HAP-1 (cell line): ENCODE measurements at regions not wholly inside any gene's neighbourhood (a gene's known extent, or its start where the extent isn't known, plus 50 kb on each side); places are given as distances from the start of the nearest gene placed in this dataset.
"Not testable (repeated sequence)": the region's sequence is repeated elsewhere in the genome, so short reads cannot be mapped to it uniquely, and the experiment has no call there.

ENCODE experiments used
- DNase-seq, 2 experiments: peaks; one replicate each; pipeline ENCODE4 v3.0.0-alpha.2; 2016 to 2020; ENCODE audit warnings: low spot score in 2 of 2
- H3K27me3 ChIP-seq: fragments of 250-450 bp; sonication (Bioruptor Pico); 2 replicates; pipeline ENCODE4 v1.5.1; 2020; ENCODE audit warnings: low read depth, mild to moderate bottlenecking, moderate library complexity
- H3K36me3 ChIP-seq: fragments of 250-450 bp; sonication (Bioruptor Pico); replicated peaks from 2 replicates; pipeline ENCODE4 v1.5.1; 2020; ENCODE audit warnings: mild to moderate bottlenecking
- H3K4me1 ChIP-seq: fragments of 250-450 bp; sonication (Bioruptor Pico); 2 replicates; pipeline ENCODE4 v1.5.1; 2020; ENCODE audit warnings: mild to moderate bottlenecking
- H3K4me3 ChIP-seq: fragments of 250-450 bp; sonication (Bioruptor Pico); 2 replicates; pipeline ENCODE4 v1.5.1; 2020; ENCODE audit warnings: mild to moderate bottlenecking, moderate library complexity
- H3K9me3 ChIP-seq: fragments of 250-450 bp; sonication (Bioruptor Pico); 2 replicates; pipeline ENCODE4 v1.5.1; 2020; ENCODE audit warnings: mild to moderate bottlenecking, moderate library complexity
- in situ Hi-C: fragments of 300-500 bp; cut with MboI; formaldehyde crosslinking; loops from 3 replicates; pipeline ENCODE4 v1.14.3; 2020; ENCODE audit warnings: low sequenced_read_pairs, inconsistent platforms, mixed read lengths

DNA sequence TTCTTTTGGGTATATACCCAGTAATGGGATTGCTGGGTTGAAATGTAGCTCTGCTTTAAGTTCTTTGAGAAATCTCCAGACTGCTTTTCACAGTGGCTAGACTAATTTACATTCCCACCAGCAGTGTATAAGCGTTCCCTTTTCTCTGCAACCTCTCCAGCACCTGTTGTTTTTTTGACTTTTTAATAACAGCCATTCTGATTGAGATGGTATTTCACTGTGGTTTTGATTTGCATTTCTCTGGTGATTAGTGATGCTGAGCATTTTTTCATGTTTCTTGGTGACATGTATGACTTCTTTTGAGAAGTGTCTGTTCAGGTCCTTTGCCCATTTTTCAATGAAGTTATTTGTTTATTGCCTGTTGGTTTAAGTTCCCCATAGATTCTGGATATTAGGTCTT, 87.1 kb upstream of the TSC22D2 start:
- H3K4me3 ChIP-seq, DNase-seq, H3K4me1 ChIP-seq, H3K36me3 ChIP-seq, in situ Hi-C loops, H3K9me3 ChIP-seq, H3K27me3 ChIP-seq: not testable (repeated sequence)

- H3K36me3 ChIP-seq, result no peaks in the 10 kb centered on the region
- H3K27me3 ChIP-seq, result no peaks in the 10 kb centered on the region
- no peak for DNase-seq
- H3K4me1 ChIP-seq, result no peaks in the 10 kb centered on the region
- no peaks in the 10 kb centered on the region for H3K9me3 ChIP-seq
- in situ Hi-C loops, result no loop called here
- H3K4me3 ChIP-seq, result no peak overlapping the region
Observed at GRCh38 chr3:150319900-150320299, 88.2 kb upstream of the TSC22D2 start.

DNA sequence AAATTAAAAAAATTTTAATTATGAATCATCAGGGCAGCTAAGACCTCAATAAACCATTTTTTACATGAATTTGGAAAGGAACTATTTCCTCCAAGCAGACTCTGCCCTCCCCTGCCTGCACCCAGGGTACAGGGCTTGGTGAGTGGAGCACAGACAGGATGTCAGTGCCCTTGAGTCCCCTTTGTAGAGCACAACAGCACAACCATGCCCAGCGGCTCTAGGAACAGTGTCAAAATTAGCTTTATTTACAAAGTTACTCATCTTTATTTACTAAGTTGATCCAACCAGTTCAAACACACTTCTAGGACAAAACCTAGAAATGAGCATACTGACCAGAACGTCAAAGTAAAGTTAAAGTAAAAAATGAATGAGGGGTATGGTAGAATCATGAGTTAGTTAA, 90.6 kb upstream of the TSC22D2 start:
- Histone ChIP-seq H3K9me3 (no peaks in the 10 kb centered on the region), H3K27me3 (no peaks in the 10 kb centered on the region), H3K36me3 (no peaks in the 10 kb centered on the region), H3K4me3 (no peak overlapping the region), H3K4me1 (no peaks in the 10 kb centered on the region)
- in situ Hi-C loops, result no loop called here
- no peak for DNase-seq

DNA sequence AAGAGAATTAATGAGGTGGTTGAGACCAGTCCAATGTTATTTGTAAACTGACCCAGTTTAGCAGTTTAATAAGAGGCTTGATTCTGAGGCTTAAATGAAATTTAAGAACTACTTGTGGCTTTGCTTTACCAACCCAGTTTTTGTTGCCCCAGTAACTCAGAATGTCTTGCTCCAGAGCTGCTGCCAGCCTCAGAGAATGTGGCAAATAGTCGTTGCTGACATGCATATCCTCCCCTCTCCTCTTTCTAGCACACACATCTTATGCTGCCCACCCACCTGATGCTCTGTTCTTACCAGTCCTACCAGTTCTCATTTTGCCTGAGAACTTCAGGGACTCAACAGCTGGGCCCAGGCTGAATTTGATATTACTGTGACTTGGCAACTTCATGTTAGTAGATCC, 92.4 kb upstream of the TSC22D2 start:
- no peaks in the 10 kb centered on the region for H3K27me3 ChIP-seq
- H3K4me3 ChIP-seq, result no peak overlapping the region
- in situ Hi-C loops, result no loop called here
- DNase-seq, result no peak
- no peaks in the 10 kb centered on the region for H3K4me1 ChIP-seq
- no peaks in the 10 kb centered on the region for H3K36me3 ChIP-seq
- H3K9me3 ChIP-seq, result no peaks in the 10 kb centered on the region

DNA sequence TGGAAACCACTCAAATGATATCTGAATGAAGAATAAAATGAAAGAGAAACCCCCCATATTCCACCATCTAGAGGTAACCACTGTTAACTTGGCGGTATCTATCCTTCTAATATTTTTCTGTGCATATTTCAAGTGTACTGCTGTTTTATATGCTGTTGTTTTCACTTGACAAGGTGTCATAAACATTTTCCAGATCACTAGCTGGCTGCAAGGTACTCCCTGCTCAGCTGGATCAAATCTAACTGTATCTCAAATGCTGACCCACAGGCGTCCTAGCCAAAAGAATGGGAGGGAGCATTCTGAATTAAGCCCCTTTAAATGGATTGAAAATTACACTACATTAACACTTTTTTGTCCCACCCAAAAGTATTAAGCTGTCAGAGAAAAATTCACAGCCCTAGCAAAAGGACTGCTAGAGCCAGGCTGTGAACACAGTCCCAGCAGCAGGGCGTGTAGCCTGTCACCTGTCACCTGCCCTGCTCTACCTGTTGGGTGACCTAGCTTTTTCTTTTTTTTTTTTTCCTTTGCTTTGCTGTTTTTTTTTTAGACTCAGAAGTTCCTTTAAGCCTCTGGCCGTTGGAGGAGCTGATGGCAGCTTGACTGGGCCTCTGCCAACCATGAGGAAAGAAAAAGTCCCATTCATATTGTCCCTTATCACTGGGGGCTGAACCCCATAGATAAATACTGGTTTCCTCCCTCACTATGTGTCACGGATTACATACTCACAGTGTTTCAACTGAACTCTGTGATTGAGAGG, 93.7 kb upstream of the TSC22D2 start:
- Histone ChIP-seq H3K36me3 (no peaks in the 10 kb centered on the region), H3K4me1 (no peaks in the 10 kb centered on the region), H3K27me3 (no peaks in the 10 kb centered on the region), H3K4me3 (no peak overlapping the region), H3K9me3 (no peaks in the 10 kb centered on the region)
- in situ Hi-C loops, result no loop called here
- no peak for DNase-seq

GRCh38 chr3:150312018-150312657, 96.0 kb upstream of the TSC22D2 start:
- in situ Hi-C loops, result no loop called here
- H3K4me3 ChIP-seq, result no peak overlapping the region
- no peaks in the 10 kb centered on the region for H3K36me3 ChIP-seq
- no peaks in the 10 kb centered on the region for H3K27me3 ChIP-seq
- H3K4me1 ChIP-seq, result no peaks in the 10 kb centered on the region
- H3K9me3 ChIP-seq, result no peaks in the 10 kb centered on the region
- no peak for DNase-seq

GRCh38 chr3:150311156-150311555, 96.9 kb upstream of the TSC22D2 start:
- in situ Hi-C loops, result no loop called here
- H3K4me1 ChIP-seq, result no peaks in the 10 kb centered on the region
- no peaks in the 10 kb centered on the region for H3K9me3 ChIP-seq
- no peaks in the 10 kb centered on the region for H3K27me3 ChIP-seq
- no peaks in the 10 kb centered on the region for H3K36me3 ChIP-seq
- DNase-seq, result no peak
- no peak overlapping the region for H3K4me3 ChIP-seq

GRCh38 chr3:150309557-150309956, 98.5 kb upstream of the TSC22D2 start:
- DNase-seq, result no peak

DNA sequence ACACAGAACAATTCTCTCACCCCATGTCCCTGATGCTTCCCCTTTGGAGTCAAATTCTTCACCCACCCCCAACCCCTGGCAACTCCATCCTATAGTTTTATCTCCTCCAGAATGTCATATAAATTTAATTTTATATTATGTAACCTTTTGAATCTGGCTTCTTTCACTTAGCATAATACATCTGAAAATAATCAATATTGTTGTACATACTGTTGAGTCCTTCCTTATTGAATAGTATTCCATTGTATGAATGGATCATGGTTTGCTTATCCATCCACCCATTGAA, 98.9 kb upstream of the TSC22D2 start:
- Histone ChIP-seq H3K27me3 (no peaks in the 10 kb centered on the region), H3K4me3 (no peak overlapping the region), H3K9me3 (no peaks in the 10 kb centered on the region), H3K4me1 (no peaks in the 10 kb centered on the region), H3K36me3 (no peaks in the 10 kb centered on the region)
- DNase-seq, result no peak
- in situ Hi-C loops, result no loop called here

More at GRCh38 chr3:150309557-150309956, 98.5 kb upstream of the TSC22D2 start:
- in situ Hi-C loops, result no loop called here
- no peaks in the 10 kb centered on the region for H3K27me3 ChIP-seq
- H3K36me3 ChIP-seq, result no peaks in the 10 kb centered on the region
- H3K9me3 ChIP-seq, result no peaks in the 10 kb centered on the region
- H3K4me3 ChIP-seq, result no peak overlapping the region
- H3K4me1 ChIP-seq, result no peaks in the 10 kb centered on the region

DNA sequence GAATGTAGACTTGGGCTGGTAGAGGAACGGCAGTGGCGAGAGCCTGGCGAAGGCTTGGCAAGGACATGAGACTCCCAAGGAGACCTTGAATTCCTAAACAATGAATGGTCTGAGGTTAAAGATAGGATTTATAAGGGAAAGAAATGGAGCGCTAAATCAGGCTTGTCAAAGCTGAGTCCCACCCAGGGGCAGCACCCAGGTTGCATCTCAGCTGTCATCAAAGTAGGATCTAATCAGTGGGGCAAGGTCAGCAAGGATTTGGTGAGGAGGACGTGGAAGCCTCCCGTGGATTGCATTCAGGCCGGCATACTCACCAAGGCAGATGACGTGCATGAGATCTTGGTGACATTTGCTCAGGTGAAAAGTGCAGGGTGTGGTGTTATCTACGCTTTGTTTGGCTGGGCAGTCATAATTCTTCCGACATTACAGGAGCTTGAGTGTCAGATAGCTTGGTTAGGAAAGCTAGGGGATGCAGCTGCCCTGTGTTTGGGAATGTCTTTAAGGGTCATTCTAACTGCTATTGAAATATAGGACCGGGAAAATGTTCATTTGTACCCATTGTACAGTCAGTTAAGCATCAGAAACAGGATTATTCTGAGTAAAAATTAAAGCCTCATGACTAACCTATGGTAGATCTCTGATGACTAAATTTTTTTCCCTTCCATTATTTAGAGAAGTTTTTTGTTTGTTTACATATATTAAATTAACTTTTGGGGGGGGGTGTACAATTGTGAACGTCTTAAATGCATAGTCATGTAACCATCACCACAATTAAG, 99.4 kb upstream of the TSC22D2 start:
- H3K27me3 ChIP-seq, result no peaks in the 10 kb centered on the region
- no peak for DNase-seq
- H3K9me3 ChIP-seq, result no peaks in the 10 kb centered on the region
- no peaks in the 10 kb centered on the region for H3K36me3 ChIP-seq
- no peak overlapping the region for H3K4me3 ChIP-seq
- no peaks in the 10 kb centered on the region for H3K4me1 ChIP-seq
- in situ Hi-C loops, result no loop called here

DNA sequence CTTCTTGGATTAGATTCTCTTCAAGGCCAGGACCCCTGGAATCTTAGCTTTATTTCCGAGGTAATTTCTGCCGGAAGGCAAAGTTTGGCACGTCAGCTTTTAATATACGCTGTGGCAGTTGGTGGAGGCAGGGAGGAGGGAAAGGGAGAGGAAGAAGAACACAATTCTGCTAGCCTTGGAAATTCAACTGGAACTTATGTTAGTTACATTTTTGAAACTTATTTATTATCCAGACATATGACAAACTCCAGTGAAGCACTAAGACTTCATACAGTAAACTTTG, 100.1 kb upstream of the TSC22D2 start:
- no peaks in the 10 kb centered on the region for H3K9me3 ChIP-seq
- H3K27me3 ChIP-seq, result no peaks in the 10 kb centered on the region
- no peaks in the 10 kb centered on the region for H3K4me1 ChIP-seq
- no peaks in the 10 kb centered on the region for H3K36me3 ChIP-seq
- no peak for DNase-seq
- in situ Hi-C loops, result no loop called here
- H3K4me3 ChIP-seq, result no peak overlapping the region

DNA sequence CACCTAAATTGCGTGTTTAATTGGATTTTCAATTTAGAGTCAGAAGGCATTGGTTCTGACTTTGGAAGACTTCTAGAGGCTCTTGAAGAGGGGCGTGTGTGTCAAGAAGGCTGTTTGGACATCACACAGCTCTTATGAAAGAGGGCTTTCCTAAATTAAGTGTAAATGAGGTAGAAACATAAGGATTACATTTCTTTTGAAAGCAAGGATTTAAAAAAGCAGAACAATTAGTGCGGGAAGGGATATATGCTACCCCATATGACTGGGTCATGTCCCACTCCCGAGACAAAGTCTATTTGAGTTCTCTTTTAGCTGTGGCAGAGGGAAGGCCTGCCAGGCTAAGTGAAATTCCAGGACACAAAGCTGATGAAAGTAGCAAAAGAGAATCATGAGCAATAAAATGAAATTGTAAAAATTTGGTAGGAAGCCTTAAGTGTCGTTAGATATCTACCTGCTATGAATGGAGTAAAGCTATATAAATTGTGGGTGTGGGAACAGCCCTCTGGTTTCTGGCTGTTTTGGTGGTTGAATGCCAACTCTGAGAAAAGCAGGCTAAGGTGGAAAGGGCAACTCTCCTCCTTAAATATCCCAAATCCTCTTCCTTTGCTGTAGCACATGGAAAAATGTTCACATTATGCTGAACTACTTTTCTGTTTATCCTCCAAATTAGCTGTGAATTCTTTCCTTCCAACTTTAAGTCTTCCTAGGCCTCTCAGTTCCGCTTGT, 100.6 kb upstream of the TSC22D2 start:
- H3K4me3 ChIP-seq, result no peak overlapping the region
- H3K27me3 ChIP-seq, result no peaks in the 10 kb centered on the region
- H3K36me3 ChIP-seq, result no peaks in the 10 kb centered on the region
- DNase-seq, result no peak
- in situ Hi-C loops, result no loop called here
- H3K4me1 ChIP-seq, result no peaks in the 10 kb centered on the region
- no peaks in the 10 kb centered on the region for H3K9me3 ChIP-seq

- no peaks in the 10 kb centered on the region for H3K27me3 ChIP-seq
- H3K36me3 ChIP-seq, result no peaks in the 10 kb centered on the region
- H3K4me3 ChIP-seq, result no peak overlapping the region
- no peak for DNase-seq
- no peaks in the 10 kb centered on the region for H3K9me3 ChIP-seq
- in situ Hi-C loops, result no loop called here
- no peaks in the 10 kb centered on the region for H3K4me1 ChIP-seq
Observed at GRCh38 chr3:150306906-150307305, 101.2 kb upstream of the TSC22D2 start.

- no peak for DNase-seq
- no peaks in the 10 kb centered on the region for H3K4me1 ChIP-seq
- no peaks in the 10 kb centered on the region for H3K27me3 ChIP-seq
- in situ Hi-C loops, result no loop called here
- H3K4me3 ChIP-seq, result no peak overlapping the region
- H3K36me3 ChIP-seq, result no peaks in the 10 kb centered on the region
- H3K9me3 ChIP-seq, result no peaks in the 10 kb centered on the region
Observed at GRCh38 chr3:150306083-150306482, 102.0 kb upstream of the TSC22D2 start.
